Tongue (tissue), 1 donor: ENCODE measurements at regions not wholly inside any gene's neighbourhood (a gene's known extent, or its start where the extent isn't known, plus 50 kb on each side); places are given as distances from the start of the nearest gene placed in this dataset.
A peak's percentile ranks its signal among the peaks of the same experiment; 100 is the strongest.
"Not testable (repeated sequence)": the region's sequence is repeated elsewhere in the genome, so short reads cannot be mapped to it uniquely, and the experiment has no call there.

ENCODE experiments used
- DNase-seq: peaks from one replicate; pipeline ENCODE4 v3.0.0-alpha.2; 2015

DNA sequence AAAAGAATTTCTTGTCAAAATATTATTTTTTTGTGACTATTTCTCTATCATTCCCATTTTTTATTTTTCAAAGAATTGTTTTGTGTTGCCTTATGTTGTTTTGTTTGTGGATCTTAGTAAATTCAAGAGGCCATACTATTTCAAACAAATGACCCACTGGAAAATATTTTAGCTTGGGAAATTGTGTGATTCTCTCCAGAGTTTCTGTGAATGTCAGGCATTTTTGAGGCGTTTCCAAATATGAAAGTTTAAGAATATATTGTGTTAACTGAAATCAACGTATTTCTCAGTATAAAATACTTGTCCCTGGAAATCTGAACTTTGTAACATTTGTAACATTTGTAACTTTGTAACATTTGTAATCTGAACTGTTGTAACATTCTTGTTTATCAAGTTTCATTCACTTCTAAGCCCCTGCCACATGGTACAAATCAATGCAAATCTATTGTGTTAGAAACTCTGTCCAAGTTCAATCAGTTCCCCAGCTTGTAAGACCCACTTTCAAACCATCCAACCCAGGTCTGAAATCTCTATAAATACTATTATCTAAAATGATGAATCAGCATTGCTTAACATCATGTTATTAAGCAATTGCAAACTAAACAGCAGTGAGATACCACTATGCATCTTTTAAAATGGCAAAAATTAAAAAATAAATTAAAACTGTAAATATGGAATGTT lies 465.4 kb upstream of the GRID2 start:
- no peak for DNase-seq

GRCh38 chr4:91840359-91840758 lies 463.4 kb upstream of the GRID2 start:
- DNase-seq: no peak

DNA sequence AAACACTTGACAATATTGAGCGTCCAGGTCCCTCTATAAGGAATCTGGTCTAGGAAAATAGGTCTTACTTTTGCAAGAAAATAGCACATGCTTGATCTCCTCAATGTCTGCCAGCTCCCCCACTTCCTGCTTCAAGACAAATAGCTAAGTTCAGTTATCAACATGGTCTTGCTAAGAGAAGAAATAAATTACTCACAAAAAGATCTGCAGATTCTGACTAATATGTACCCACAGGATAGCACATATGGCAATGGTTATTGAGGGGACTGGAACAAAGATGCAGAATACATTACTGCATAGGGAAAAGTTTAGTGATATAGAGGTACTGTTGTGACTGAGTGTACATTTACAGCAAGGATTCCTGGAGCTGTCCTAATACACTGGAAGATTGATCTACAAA lies 457.5 kb upstream of the GRID2 start:
- DNase-seq: no peak

- no peak for DNase-seq
Observed at GRCh38 chr4:91851456-91851855, 452.3 kb upstream of the GRID2 start.

DNA sequence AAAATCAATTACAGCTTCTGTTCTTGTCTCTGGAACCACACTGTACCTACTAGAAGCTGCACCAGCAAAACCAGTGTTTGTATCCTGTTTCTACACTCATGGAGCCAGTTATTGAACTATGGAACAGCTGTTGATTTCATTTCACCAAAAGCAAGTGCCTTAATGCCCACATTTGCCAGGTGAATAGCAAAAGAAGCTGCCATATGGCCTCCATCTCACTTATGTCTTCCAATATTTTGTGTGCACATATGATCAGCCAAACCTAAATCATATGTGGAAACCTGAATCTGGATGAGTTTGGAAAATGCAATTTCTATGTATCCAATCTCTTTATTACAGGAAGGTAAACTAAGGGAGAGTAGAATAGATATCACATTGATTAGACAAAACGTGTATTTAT lies 415.8 kb upstream of the GRID2 start:
- DNase-seq: no peak

- DNase-seq: not testable (repeated sequence)
Observed at GRCh38 chr4:91891217-91891616, 412.5 kb upstream of the GRID2 start.

GRCh38 chr4:91894006-91894405 lies 409.8 kb upstream of the GRID2 start:
- DNase-seq: no peak

GRCh38 chr4:91904556-91904955 lies 399.2 kb upstream of the GRID2 start:
- no peak for DNase-seq

- DNase-seq: no peak
Observed at GRCh38 chr4:91909963-91910362, 393.8 kb upstream of the GRID2 start.

DNA sequence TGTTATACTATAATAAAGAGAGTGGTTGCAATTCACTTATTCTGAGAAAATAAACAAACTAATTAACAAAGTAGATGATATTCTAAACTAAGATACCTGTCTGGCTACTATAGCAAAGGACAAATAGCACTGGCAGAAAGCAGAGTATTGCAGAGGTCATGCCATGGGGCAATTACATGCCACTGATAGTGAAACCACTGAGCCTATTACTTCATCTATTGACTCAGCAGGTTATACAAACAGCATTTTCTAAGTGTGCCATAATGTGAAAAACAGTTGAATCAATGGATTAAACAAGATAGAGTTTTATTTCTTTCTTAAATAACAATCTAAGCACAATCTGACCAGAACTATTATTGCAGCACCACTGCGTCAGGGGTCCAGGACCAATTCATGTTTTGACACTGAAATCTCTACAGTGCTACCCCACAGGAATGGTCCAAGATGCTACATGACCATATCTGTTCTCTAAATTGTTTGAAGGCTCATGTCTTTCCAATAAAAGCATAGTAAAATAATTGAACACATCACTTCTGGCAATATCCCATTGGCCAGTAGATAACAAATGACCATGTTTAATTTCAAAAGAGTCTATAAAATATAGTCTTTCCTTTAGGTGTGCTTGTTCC lies 389.5 kb upstream of the GRID2 start:
- no peak for DNase-seq

GRCh38 chr4:91916219-91916618 lies 387.5 kb upstream of the GRID2 start:
- no peak for DNase-seq

DNA sequence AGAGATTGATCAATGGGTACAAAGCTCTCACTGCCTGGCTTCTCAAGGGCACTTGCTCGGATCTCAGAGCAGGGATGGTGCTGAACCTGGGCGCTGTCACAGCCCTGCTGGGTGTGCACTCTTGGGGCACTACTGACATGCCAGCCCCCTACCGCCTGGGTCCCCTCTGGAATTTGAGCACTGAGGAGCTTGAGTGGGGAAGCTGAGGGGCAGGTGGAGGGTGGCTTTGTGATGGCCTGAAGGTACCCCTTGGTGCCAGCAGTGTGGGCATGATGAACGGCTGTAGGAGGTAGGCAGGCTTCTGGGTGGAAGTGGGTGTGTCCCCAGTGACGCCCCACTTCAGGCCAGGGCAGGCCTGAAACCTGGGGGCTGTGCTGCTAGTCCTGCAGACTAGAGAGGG lies 379.1 kb upstream of the GRID2 start:
- no peak for DNase-seq

- no peak for DNase-seq
Observed at GRCh38 chr4:91935217-91935616, 368.5 kb upstream of the GRID2 start.

DNA sequence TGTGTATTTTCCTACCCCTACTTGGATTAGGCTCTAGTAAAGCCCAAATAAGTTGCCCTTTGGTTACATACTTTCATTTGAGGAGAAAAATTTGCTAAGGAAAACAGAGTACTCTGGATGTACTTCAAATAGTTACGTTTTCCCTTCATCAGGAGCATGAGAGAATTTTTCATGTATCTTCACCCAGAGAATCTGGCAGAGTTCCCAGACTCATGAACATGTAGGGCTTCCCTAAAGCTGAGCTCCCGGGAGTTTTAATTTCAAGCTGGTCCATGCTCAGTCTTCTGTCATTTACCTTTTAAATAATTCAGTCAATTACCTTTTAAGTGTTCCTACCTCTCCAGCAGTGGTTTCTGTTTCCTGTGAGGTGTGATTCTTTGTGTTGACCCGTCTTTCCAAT lies 367.5 kb upstream of the GRID2 start:
- DNase-seq: peak; percentile 56

GRCh38 chr4:91957963-91958362 lies 345.8 kb upstream of the GRID2 start:
- no peak for DNase-seq

GRCh38 chr4:91958596-91958995 lies 345.2 kb upstream of the GRID2 start:
- DNase-seq: peak; percentile 87

- no peak for DNase-seq
Observed at GRCh38 chr4:91961504-91961903, 342.3 kb upstream of the GRID2 start.

DNA sequence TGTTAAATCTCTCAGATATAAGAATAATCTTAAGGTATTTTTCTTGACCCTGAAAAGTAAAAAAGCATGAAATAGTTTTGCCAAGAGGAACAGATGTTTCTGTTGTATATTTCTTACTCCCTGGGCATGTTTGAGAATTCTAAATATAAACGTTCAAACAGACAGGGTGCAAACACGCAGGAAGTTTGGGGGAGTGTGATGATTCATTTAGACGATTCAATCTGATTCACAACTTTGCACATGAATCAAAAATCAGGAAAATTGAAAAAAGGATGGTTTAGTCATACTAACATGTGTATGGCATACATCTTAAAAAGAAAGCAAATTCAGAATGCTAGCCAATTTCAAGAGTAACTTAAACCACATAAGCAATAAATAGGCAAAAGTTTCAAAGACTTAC lies 340.3 kb upstream of the GRID2 start:
- peak; percentile 14 for DNase-seq

DNA sequence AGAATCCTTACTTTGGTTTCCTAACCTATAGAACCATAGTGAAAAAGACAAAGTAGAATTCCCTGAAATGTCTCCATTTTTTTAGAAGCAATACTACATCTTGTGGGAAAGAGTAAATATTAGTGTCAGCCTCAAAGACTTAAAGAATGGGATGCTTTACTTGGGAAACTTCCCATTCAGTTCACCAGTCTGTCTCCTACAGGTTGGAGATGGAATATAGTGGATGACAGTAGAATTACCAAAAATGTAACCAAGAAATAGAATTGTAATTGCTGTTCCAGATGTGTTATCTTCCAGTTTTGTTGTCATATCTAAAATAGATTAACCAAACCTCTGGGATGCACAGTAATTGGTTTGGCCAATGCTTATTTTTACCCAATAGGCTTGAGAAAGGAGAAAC lies 338.6 kb upstream of the GRID2 start:
- DNase-seq: no peak

- no peak for DNase-seq
Observed at GRCh38 chr4:91973479-91974153, 330.1 kb upstream of the GRID2 start.

- no peak for DNase-seq
Observed at GRCh38 chr4:91984466-91984865, 319.3 kb upstream of the GRID2 start.

GRCh38 chr4:91989914-91990313 lies 313.9 kb upstream of the GRID2 start:
- no peak for DNase-seq

- DNase-seq: no peak
Observed at GRCh38 chr4:91990726-91991125, 313.0 kb upstream of the GRID2 start.

- DNase-seq: no peak
Observed at GRCh38 chr4:91997045-91997444, 306.7 kb upstream of the GRID2 start.
